ENCODE measurements at regions not wholly inside any gene's neighbourhood (a gene's known extent, or its start where the extent isn't known, plus 50 kb on each side); places are given as distances from the start of the nearest gene placed in this dataset.

GRCh38 chr3:15892311-15893227, 94.8 kb upstream of the ANKRD28 start:
- H3K36me3 ChIP-seq (replicated peaks in 1 of 2): no peaks in the 10 kb centered on the region
- no peaks in the 10 kb centered on the region for H3K27me3 ChIP-seq
- DNase-seq: no peak
- no peaks in the 10 kb centered on the region for H3K9me3 ChIP-seq (replicated peaks in 1 of 3)
- H3K27ac ChIP-seq: no peak overlapping the region
- intact Hi-C loops (cut with DNase I): no loop called here
- no peaks in the 10 kb centered on the region for H3K4me1 ChIP-seq (replicated peaks in 1 of 2)
- WGBS, 4 donors: 73 to 76% (median 74%) methylated on average over 3 of the region's 3 CpGs
- no peak overlapping the region for H3K4me3 ChIP-seq
- TF ChIP-seq CTCF (IDR thresholded peaks at IDR 0.05): no peak
- no peak for TF ChIP-seq POLR2A (IDR thresholded peaks at IDR 0.05)

DNA sequence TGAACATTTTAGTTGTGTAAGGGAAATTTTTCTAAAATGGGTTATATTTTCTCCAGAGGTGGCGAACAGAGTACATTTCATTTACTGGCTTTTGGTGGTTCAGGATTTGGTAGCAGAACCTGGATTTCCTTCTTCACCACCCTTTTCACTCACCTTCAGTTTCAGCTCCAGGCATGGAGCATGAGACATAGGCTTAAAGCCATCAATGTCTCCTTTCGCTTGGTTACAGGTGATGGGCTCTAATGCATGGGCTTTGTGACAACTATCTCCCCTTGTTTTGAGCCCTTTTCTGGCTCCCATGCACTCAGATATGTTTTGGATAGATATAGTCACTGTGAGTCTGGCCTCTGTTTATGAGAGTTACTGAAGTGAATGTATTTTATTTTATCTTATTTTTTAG, 96.6 kb upstream of the ANKRD28 start:
- DNase-seq: no peak
- Histone ChIP-seq H3K27ac (no peak overlapping the region), H3K36me3 (replicated peaks in 1 of 2) (no peaks in the 10 kb centered on the region), H3K4me1 (replicated peaks in 1 of 2) (no peaks in the 10 kb centered on the region), H3K4me3 (no peak overlapping the region), H3K9me3 (replicated peaks in 1 of 3) (no peaks in the 10 kb centered on the region), H3K27me3 (no peaks in the 10 kb centered on the region)
- intact Hi-C loops (cut with DNase I): no loop called here
- no peak for TF ChIP-seq CTCF (IDR thresholded peaks at IDR 0.05)
- no peak for TF ChIP-seq POLR2A (IDR thresholded peaks at IDR 0.05)
- 90 to 98% (median 95%) methylated on average over 2 of the region's 2 CpGs for WGBS, 4 donors

DNA sequence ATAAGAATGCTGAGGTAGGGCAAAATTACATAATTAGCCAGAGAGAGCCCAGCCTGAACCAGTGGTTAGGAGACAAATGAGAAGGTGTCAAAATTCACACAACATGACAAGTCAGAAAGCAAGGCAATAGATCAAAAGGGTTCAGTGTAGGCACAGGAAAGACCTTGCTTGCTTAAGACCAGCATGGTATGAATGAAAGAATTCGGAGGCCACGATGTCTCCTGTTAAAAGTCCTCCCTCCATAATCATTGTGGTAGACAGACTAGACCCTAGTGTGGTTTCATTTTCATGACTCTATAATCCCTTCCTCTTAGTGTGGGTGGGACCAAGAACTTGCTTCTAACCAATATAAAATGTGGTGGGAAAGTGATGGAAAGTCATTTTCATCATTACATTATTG, 98.7 kb upstream of the ANKRD28 start:
- H3K4me1 ChIP-seq (replicated peaks in 1 of 2): no peaks in the 10 kb centered on the region
- H3K9me3 ChIP-seq (replicated peaks in 1 of 3): no peaks in the 10 kb centered on the region
- TF ChIP-seq CTCF (IDR thresholded peaks at IDR 0.05) (no peak), POLR2A (IDR thresholded peaks at IDR 0.05) (no peak)
- 73 to 89% (median 82%) methylated on average over 2 of the region's 2 CpGs for WGBS, 4 donors
- intact Hi-C loops (cut with DNase I): no loop called here
- H3K27me3 ChIP-seq: no peaks in the 10 kb centered on the region
- H3K27ac ChIP-seq: no peak overlapping the region
- H3K36me3 ChIP-seq (replicated peaks in 1 of 2): no peaks in the 10 kb centered on the region
- no peak overlapping the region for H3K4me3 ChIP-seq
- DNase-seq: no peak

GRCh38 chr3:15899388-15899787, 101.6 kb upstream of the ANKRD28 start:
- 86 to 97% (median 95%) methylated on average over 2 of the region's 2 CpGs for WGBS, 4 donors
- H3K27me3 ChIP-seq: no peaks in the 10 kb centered on the region
- DNase-seq: no peak
- intact Hi-C loops (cut with DNase I): no loop called here
- no peaks in the 10 kb centered on the region for H3K36me3 ChIP-seq (replicated peaks in 1 of 2)
- H3K9me3 ChIP-seq (replicated peaks in 1 of 3): no peaks in the 10 kb centered on the region
- no peak overlapping the region for H3K4me3 ChIP-seq
- TF ChIP-seq CTCF (IDR thresholded peaks at IDR 0.05): no peak
- TF ChIP-seq POLR2A (IDR thresholded peaks at IDR 0.05): no peak
- H3K27ac ChIP-seq: no peak overlapping the region
- H3K4me1 ChIP-seq (replicated peaks in 1 of 2): peaks cover 11 to 13% of the 10 kb centered on the region in 2 donors
